H9 (cell line): ENCODE measurements at regions not wholly inside any gene's neighbourhood (a gene's known extent, or its start where the extent isn't known, plus 50 kb on each side); places are given as distances from the start of the nearest gene placed in this dataset.

Experiments used
- DNase-seq: peaks from one replicate; pipeline ENCODE4 v3.0.0-alpha.2; 2017
- H2AFZ ChIP-seq: one replicate; pipeline ENCODE4 v1.6.1; 2013; ENCODE audit warnings: mild to moderate bottlenecking, low read length, control low read depth, moderate library complexity
- H2AK5ac ChIP-seq: 2 replicates; pipeline ENCODE4 v1.6.1; 2013; ENCODE audit warnings: low read length, control low read depth, mixed read lengths; ENCODE audit not compliant: insufficient read length
- H2BK120ac ChIP-seq: one replicate; pipeline ENCODE4 v1.6.1; 2013; ENCODE audit warnings: low read depth, mild to moderate bottlenecking, low read length, control low read depth, inconsistent platforms; ENCODE audit not compliant: poor library complexity, severe bottlenecking
- H2BK12ac ChIP-seq: 2 replicates; pipeline ENCODE4 v1.6.1; 2013; ENCODE audit warnings: low read length, control low read depth, mixed read lengths, low read depth; ENCODE audit not compliant: insufficient read length
- H2BK15ac ChIP-seq: 2 replicates; pipeline ENCODE4 v1.6.1; 2013; ENCODE audit warnings: low read depth, low read length, control low read depth
- H2BK20ac ChIP-seq: one replicate; pipeline ENCODE4 v1.6.1; 2013; ENCODE audit warnings: low read depth, mild to moderate bottlenecking, low read length, control low read depth, inconsistent platforms; ENCODE audit not compliant: poor library complexity, severe bottlenecking
- H2BK5ac ChIP-seq: 2 replicates; pipeline ENCODE4 v1.6.1; 2013; ENCODE audit warnings: low read length, control low read depth, mixed read lengths; ENCODE audit not compliant: insufficient read length
- H3K14ac ChIP-seq: 2 replicates; pipeline ENCODE4 v1.6.1; 2013; ENCODE audit warnings: low read length, control low read depth; ENCODE audit not compliant: insufficient read depth
- H3K18ac ChIP-seq: 2 replicates; pipeline ENCODE4 v1.6.1; 2013; ENCODE audit warnings: low read depth, mild to moderate bottlenecking, mixed read lengths, low read length, control low read depth; ENCODE audit not compliant: insufficient read length
- H3K23ac ChIP-seq: 2 replicates; pipeline ENCODE4 v1.6.1; 2013; ENCODE audit warnings: low read length, control low read depth, mixed read lengths, low read depth; ENCODE audit not compliant: insufficient read length
- H3K23me2 ChIP-seq: 2 replicates; pipeline ENCODE4 v1.6.1; 2013; ENCODE audit warnings: low read depth, mild to moderate bottlenecking, mixed read lengths, low read length, control low read depth; ENCODE audit not compliant: insufficient read length, poor library complexity, severe bottlenecking
- H3K27ac ChIP-seq: 2 replicates; pipeline ENCODE4 v1.5.1; 2013; ENCODE audit warnings: low read length, control low read depth, mixed read lengths, low read depth; ENCODE audit not compliant: insufficient read length
- H3K27me3 ChIP-seq: 2 replicates; pipeline ENCODE4 v1.6.1; 2013; ENCODE audit warnings: low read length, control low read depth, inconsistent platforms; ENCODE audit not compliant: insufficient read depth
- H3K4ac ChIP-seq: 2 replicates; pipeline ENCODE4 v1.6.1; 2013; ENCODE audit warnings: low read depth, mild to moderate bottlenecking, control low read depth, inconsistent platforms, low read length, moderate library complexity
- H3K4me1 ChIP-seq: 2 replicates; pipeline ENCODE4 v1.6.1; 2013; ENCODE audit warnings: low read length, control low read depth, inconsistent platforms; ENCODE audit not compliant: insufficient read depth
- H3K4me2 ChIP-seq: 2 replicates; pipeline ENCODE4 v1.6.1; 2013; ENCODE audit warnings: low read length, control low read depth, mixed read lengths; ENCODE audit not compliant: insufficient read length, insufficient read depth
- H3K56ac ChIP-seq: 2 replicates; pipeline ENCODE4 v1.6.1; 2013; ENCODE audit warnings: low read depth, mild to moderate bottlenecking, mixed read lengths, low read length, control low read depth; ENCODE audit not compliant: insufficient read length
- H3K79me1 ChIP-seq: 2 replicates; pipeline ENCODE4 v1.6.1; 2013; ENCODE audit warnings: low read depth, mild to moderate bottlenecking, moderate library complexity, low read length, control low read depth, inconsistent platforms; ENCODE audit not compliant: insufficient read depth, poor library complexity, severe bottlenecking
- H3K79me2 ChIP-seq: 2 replicates; pipeline ENCODE4 v1.6.1; 2013; ENCODE audit warnings: low read length, control low read depth, inconsistent platforms; ENCODE audit not compliant: insufficient read depth
- H3K9ac ChIP-seq: 2 replicates; pipeline ENCODE4 v1.6.1; 2013; ENCODE audit warnings: low read length, control low read depth, mixed read lengths; ENCODE audit not compliant: insufficient read length; ENCODE audit errors: extremely low read depth
- H3K9me3 ChIP-seq: one replicate; pipeline ENCODE4 v1.6.1; 2013; ENCODE audit warnings: low read depth, low read length, inconsistent platforms; ENCODE audit not compliant: control insufficient read depth
- H3T11ph ChIP-seq: one replicate; pipeline ENCODE4 v1.6.1; 2013; ENCODE audit warnings: mild to moderate bottlenecking, low read length, control low read depth, inconsistent platforms
- H4K20me1 ChIP-seq: one replicate; pipeline ENCODE4 v1.6.1; 2013; ENCODE audit not compliant: control insufficient read depth, insufficient read length, insufficient read depth
- H4K5ac ChIP-seq: 2 replicates; pipeline ENCODE4 v1.6.1; 2013; ENCODE audit warnings: low read depth, mild to moderate bottlenecking, mixed read lengths, low read length, control low read depth; ENCODE audit not compliant: insufficient read length
- H4K8ac ChIP-seq: replicated peaks from 2 replicates; pipeline ENCODE4 v1.6.1; 2013; ENCODE audit warnings: low read length, control low read depth, mixed read lengths, low read depth; ENCODE audit not compliant: insufficient read length
- H4K91ac ChIP-seq: 2 replicates; pipeline ENCODE4 v1.6.1; 2013; ENCODE audit warnings: low read depth, mild to moderate bottlenecking, moderate library complexity, mixed read lengths, low read length, control low read depth; ENCODE audit not compliant: insufficient read length
- H3K27ac Mint-ChIP-seq, 3 experiments: 2 replicates in 2 of 3; 3 replicates in 1 of 3; pipeline ENCODE4 v1.8.0; 2020 to 2021; ENCODE audit warnings: mixed read lengths in 3 of 3, mild to moderate bottlenecking in 1 of 3, moderate library complexity in 1 of 3
- H3K27me3 Mint-ChIP-seq: 2 replicates; pipeline ENCODE4 v1.8.0; 2021; ENCODE audit warnings: low read depth, mild to moderate bottlenecking, moderate library complexity, mixed read lengths
- H3K36me3 Mint-ChIP-seq, 3 experiments: 2 replicates in 2 of 3; 3 replicates in 1 of 3; pipeline ENCODE4 v1.8.0; 2020 to 2021; ENCODE audit warnings: low read depth in 3 of 3, mixed read lengths in 3 of 3; ENCODE audit not compliant: insufficient read depth in 1 of 3
- H3K4me1 Mint-ChIP-seq, 2 experiments: 2 replicates each; pipeline ENCODE4 v1.8.0; 2020; ENCODE audit warnings: mixed read lengths in 2 of 2
- H3K4me3 Mint-ChIP-seq, 2 experiments: 2 replicates in 1 of 2; 3 replicates in 1 of 2; pipeline ENCODE4 v1.8.0; 2020 to 2021; ENCODE audit warnings: mild to moderate bottlenecking in 2 of 2, mixed read lengths in 2 of 2, moderate library complexity in 1 of 2
- H3K9me3 Mint-ChIP-seq, 2 experiments: 2 replicates in 1 of 2; 3 replicates in 1 of 2; pipeline ENCODE4 v1.8.0; 2020; ENCODE audit warnings: mild to moderate bottlenecking in 2 of 2, mixed read lengths in 2 of 2, moderate library complexity in 1 of 2
- CTCF ChIP-seq: fragments of 200-600 bp; sonication (generic); conservative IDR thresholded peaks from 3 replicates; pipeline ENCODE4 v1.8.0; 2021; ENCODE audit warnings: antibody characterized with exemption, mild to moderate bottlenecking
- WGBS: extraction: QIAGEN DNeasy Blood & Tissue Kit; methylation state at CpG from one replicate; pipeline ENCODE4 v1.1.7; 2013; ENCODE audit warnings: missing lambda C conversion rate, low lambda C conversion rate, mixed read lengths; ENCODE audit not compliant: insufficient read length; ENCODE audit errors: extremely low coverage; 5-methylcytosine and 5-hydroxymethylcytosine counted together

GRCh38 chr6:81594501-81594900, 158.0 kb downstream of the TENT5A start:
- DNase-seq, result no peak
- no CpG with 5 or more reads among the region's 2 CpGs for WGBS
- Histone ChIP-seq H3K27ac (no peak overlapping the region), H2BK20ac (no peak overlapping the region), H2AK5ac (no peak overlapping the region), H3K9ac (no peak overlapping the region), H3K23me2 (no peaks in the 10 kb centered on the region), H3K56ac (no peak overlapping the region), H3K4ac (no peak overlapping the region), H3K27me3 (no peaks in the 10 kb centered on the region), H3K79me1 (no peaks in the 10 kb centered on the region), H3K9me3 (no peaks in the 10 kb centered on the region), H4K8ac (no peak overlapping the region), H4K20me1 (no peaks in the 10 kb centered on the region), H2BK15ac (no peak overlapping the region), H3K79me2 (no peaks in the 10 kb centered on the region), H3K18ac (no peak overlapping the region), H2BK120ac (no peak overlapping the region), H4K5ac (no peak overlapping the region), H4K91ac (no peak overlapping the region), H3K14ac (no peak overlapping the region), H2AFZ (no peak overlapping the region), H3K4me2 (no peak overlapping the region), H2BK12ac (no peak overlapping the region), H3T11ph (no peak overlapping the region), H3K4me1 (no peaks in the 10 kb centered on the region), H2BK5ac (no peak overlapping the region), H3K23ac (no peak overlapping the region)
- Mint-ChIP-seq H3K27ac (no peak overlapping the region), H3K4me3 (no peak overlapping the region), H3K27me3 (no peaks in the 10 kb centered on the region; the same call in 1 of the 2 replicates), H3K4me1 (peaks cover 4% of the 10 kb centered on the region in 2 experiments; a peak in 3 of 4 replicates), H3K9me3 (no peaks in the 10 kb centered on the region; a peak in 1 of 5 replicates), H3K36me3 (no peaks in the 10 kb centered on the region)
- no peak for TF ChIP-seq CTCF
